ENCODE measurements at regions not wholly inside any gene's neighbourhood (a gene's known extent, or its start where the extent isn't known, plus 50 kb on each side); places are given as distances from the start of the nearest gene placed in this dataset.

DNA sequence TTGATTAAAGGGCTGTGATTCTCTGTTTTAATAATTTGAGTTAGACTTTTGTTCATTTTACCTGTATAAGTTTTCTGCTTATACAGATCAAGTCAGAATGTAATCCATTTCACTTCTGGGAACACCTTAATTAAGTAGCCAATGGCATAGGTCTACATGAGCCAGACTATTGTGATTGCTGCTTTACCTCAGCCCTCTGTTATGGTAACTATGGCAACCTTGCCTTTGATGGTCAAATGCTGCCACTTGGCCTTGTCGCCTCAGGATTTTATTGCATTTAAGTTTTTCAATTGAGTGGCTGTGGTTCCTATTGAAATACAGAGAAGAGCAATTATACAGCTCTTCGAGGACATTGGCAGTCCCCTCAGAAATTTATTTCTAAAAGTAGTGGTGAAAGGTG lies 64.3 kb upstream of the TMEM106B start:
- no peak overlapping the region for H3K9ac ChIP-seq (ENCODE audit: extremely low read depth, insufficient read length, low read length)
- H3K79me1 ChIP-seq (ENCODE audit: insufficient read depth, low read depth, low read length, poor library complexity, severe bottlenecking): no peaks in the 10 kb centered on the region
- H3K27ac ChIP-seq (ENCODE audit: insufficient read length, low read depth, low read length): no peak overlapping the region
- no peak overlapping the region for H2AK5ac ChIP-seq (ENCODE audit: insufficient read length, low read length)
- no peak overlapping the region for H2BK20ac ChIP-seq (ENCODE audit: low read depth, low read length, poor library complexity, severe bottlenecking)
- no peaks in the 10 kb centered on the region for H4K20me1 ChIP-seq (ENCODE audit: control insufficient read depth, insufficient read depth, insufficient read length)
- H3K14ac ChIP-seq (ENCODE audit: insufficient read depth, low read length): no peak overlapping the region
- no peak overlapping the region for H2BK120ac ChIP-seq (ENCODE audit: low read depth, low read length, poor library complexity, severe bottlenecking)
- H3K56ac ChIP-seq (ENCODE audit: insufficient read length, low read depth, low read length): no peak overlapping the region
- no peaks in the 10 kb centered on the region for H3K23me2 ChIP-seq (ENCODE audit: insufficient read length, low read depth, low read length, poor library complexity, severe bottlenecking)
- H3K79me2 ChIP-seq (ENCODE audit: insufficient read depth, low read length): no peaks in the 10 kb centered on the region
- Mint-ChIP-seq H3K4me1 (peaks cover 4 to 7% of the 10 kb centered on the region in 2 experiments; a peak in 3 of 4 replicates), H3K36me3 (ENCODE audit: insufficient read depth in 1 of 3, low read depth in 3 of 3) (peaks cover 3 to 10% (median 4%) of the 10 kb centered on the region in 3 experiments; a peak in 4 of 7 replicates), H3K27me3 (ENCODE audit: low read depth) (no peaks in the 10 kb centered on the region), H3K27ac (no peak overlapping the region), H3K9me3 (peaks cover 12 to 13% of the 10 kb centered on the region in 2 experiments), H3K4me3 (no peak overlapping the region)
- no peak overlapping the region for H4K91ac ChIP-seq (ENCODE audit: insufficient read length, low read depth, low read length)
- H3K4me1 ChIP-seq (ENCODE audit: insufficient read depth, low read length): no peaks in the 10 kb centered on the region
- no peaks in the 10 kb centered on the region for H3K9me3 ChIP-seq (ENCODE audit: control insufficient read depth, low read depth, low read length)
- TF ChIP-seq, protein P1, sequence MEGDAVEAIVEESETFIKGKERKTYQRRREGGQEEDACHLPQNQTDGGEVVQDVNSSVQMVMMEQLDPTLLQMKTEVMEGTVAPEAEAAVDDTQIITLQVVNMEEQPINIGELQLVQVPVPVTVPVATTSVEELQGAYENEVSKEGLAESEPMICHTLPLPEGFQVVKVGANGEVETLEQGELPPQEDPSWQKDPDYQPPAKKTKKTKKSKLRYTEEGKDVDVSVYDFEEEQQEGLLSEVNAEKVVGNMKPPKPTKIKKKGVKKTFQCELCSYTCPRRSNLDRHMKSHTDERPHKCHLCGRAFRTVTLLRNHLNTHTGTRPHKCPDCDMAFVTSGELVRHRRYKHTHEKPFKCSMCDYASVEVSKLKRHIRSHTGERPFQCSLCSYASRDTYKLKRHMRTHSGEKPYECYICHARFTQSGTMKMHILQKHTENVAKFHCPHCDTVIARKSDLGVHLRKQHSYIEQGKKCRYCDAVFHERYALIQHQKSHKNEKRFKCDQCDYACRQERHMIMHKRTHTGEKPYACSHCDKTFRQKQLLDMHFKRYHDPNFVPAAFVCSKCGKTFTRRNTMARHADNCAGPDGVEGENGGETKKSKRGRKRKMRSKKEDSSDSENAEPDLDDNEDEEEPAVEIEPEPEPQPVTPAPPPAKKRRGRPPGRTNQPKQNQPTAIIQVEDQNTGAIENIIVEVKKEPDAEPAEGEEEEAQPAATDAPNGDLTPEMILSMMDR (conservative IDR thresholded peaks at IDR 0.05): no peak
- H3K23ac ChIP-seq (ENCODE audit: insufficient read length, low read depth, low read length): no peak overlapping the region
- no CpG with 5 or more reads among the region's 2 CpGs for WGBS (ENCODE audit: extremely low coverage, insufficient read length, low lambda C conversion rate)
- no peak overlapping the region for H2BK5ac ChIP-seq (ENCODE audit: insufficient read length, low read length)
- no peak overlapping the region for H2AFZ ChIP-seq (ENCODE audit: low read length)
- no peak for DNase-seq
- H3T11ph ChIP-seq (ENCODE audit: low read length): no peak overlapping the region
- no peak overlapping the region for H3K4me2 ChIP-seq (ENCODE audit: insufficient read depth, insufficient read length, low read length)
- H4K8ac ChIP-seq (replicated peaks; ENCODE audit: insufficient read length, low read depth, low read length): no peak overlapping the region
- no peaks in the 10 kb centered on the region for H3K27me3 ChIP-seq (ENCODE audit: insufficient read depth, low read length)
- no peak overlapping the region for H2BK15ac ChIP-seq (ENCODE audit: low read depth, low read length)
- no peak overlapping the region for H3K4ac ChIP-seq (ENCODE audit: low read depth, low read length)
- no peak overlapping the region for H4K5ac ChIP-seq (ENCODE audit: insufficient read length, low read depth, low read length)
- no peak overlapping the region for H2BK12ac ChIP-seq (ENCODE audit: insufficient read length, low read depth, low read length)
- no peak overlapping the region for H3K18ac ChIP-seq (ENCODE audit: insufficient read length, low read depth, low read length)

Measured in H9 (cell line).